Gastroesophageal sphincter (tissue), 4 donors: ENCODE measurements at regions not wholly inside any gene's neighbourhood (a gene's known extent, or its start where the extent isn't known, plus 50 kb on each side); places are given as distances from the start of the nearest gene placed in this dataset.

Experiments used
- ATAC-seq: fragments of 150-250 bp; one replicate; pipeline ENCODE4 v1.9.1; 2016; ENCODE audit warnings: mild to moderate bottlenecking, moderate library complexity
- H3K27ac ChIP-seq, 4 donors: fragments of 200-600 bp; sonication (generic) in 3 of 4; 1 replicate in 3 of 4; 2 replicates in 1 of 4; pipeline ENCODE4 v1.5.1; 2016 to 2019
- H3K27me3 ChIP-seq: fragments of 200-600 bp; sonication (generic); one replicate; pipeline ENCODE4 v1.5.1; 2019
- H3K36me3 ChIP-seq, 2 donors: fragments of 200-600 bp; sonication (generic); one replicate each; pipeline ENCODE4 v1.5.1; 2019; ENCODE audit warnings: control low read depth in 1 of 2
- H3K4me1 ChIP-seq, 3 donors: fragments of 200-600 bp; sonication (generic); 1 replicate in 2 of 3; 2 replicates in 1 of 3; pipeline ENCODE4 v1.5.1; 2016 to 2019; ENCODE audit warnings: control low read depth in 2 of 3
- H3K4me3 ChIP-seq, 2 donors: fragments of 200-600 bp; sonication (generic); one replicate each; pipeline ENCODE4 v1.5.1; 2019; ENCODE audit warnings: mild to moderate bottlenecking in 1 of 2, moderate library complexity in 1 of 2
- H3K9me3 ChIP-seq, 3 donors: fragments of 200-600 bp; sonication (generic); one replicate each; pipeline ENCODE4 v1.5.1; 2017 to 2019; ENCODE audit warnings: control low read depth in 2 of 3
- CTCF ChIP-seq, 4 experiments: fragments of 200-600 bp in 2 of 4; fragments of 450-650 bp in 2 of 4; sonication (generic) in 1 of 4; IDR thresholded peaks; one replicate each; pipeline ENCODE4 v1.5.1; 2017 to 2019; ENCODE audit warnings: antibody characterized with exemption in 4 of 4, mild to moderate bottlenecking in 2 of 4, moderate library complexity in 2 of 4
- EP300 ChIP-seq: sonication (generic); formaldehyde crosslinking; IDR thresholded peaks from one replicate; pipeline ENCODE4 v1.6.1; 2017; ENCODE audit warnings: antibody characterized with exemption, mild to moderate bottlenecking
- POLR2A ChIP-seq, 2 donors: fragments of 450-650 bp; IDR thresholded peaks; one replicate each; pipeline ENCODE4 v1.6.1; 2017; ENCODE audit warnings: antibody characterized with exemption in 2 of 2, mild to moderate bottlenecking in 2 of 2, moderate library complexity in 1 of 2
- POLR2AphosphoS5 ChIP-seq: sonication (generic); formaldehyde crosslinking; IDR thresholded peaks from one replicate; pipeline ENCODE4 v1.6.1; 2017; ENCODE audit warnings: antibody characterized with exemption
- WGBS, 2 donors: methylation state at CpG; one replicate each; pipeline ENCODE4 v1.1.5; 2018; ENCODE audit warnings: low coverage in 1 of 2; 5-methylcytosine and 5-hydroxymethylcytosine counted together

DNA sequence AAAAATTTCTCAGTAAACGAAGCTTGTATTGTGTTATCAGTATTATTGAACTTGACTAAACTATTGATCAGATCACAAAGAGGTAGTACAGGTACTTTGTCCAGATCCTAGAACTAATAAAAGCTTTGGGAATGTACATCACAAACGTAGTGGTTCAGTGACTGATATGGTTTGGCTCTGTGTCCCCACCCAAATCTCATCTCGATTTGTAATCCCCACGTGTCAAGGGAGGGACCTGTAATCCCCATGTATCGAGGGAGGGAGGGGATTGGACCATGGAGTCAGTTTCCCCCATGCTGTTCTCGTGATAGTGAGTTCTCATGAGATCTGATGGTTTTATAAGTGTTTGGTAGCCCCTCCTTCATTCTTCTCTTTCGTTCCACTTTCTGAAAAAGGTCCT lies 100.9 kb downstream of the ARRDC3 start:
- no peak for ATAC-seq
- Histone ChIP-seq H3K4me1 (peaks cover 0 to 36% (median 4%) of the 10 kb centered on the region in 3 donors), H3K27me3 (no peaks in the 10 kb centered on the region), H3K27ac (no peak overlapping the region), H3K9me3 (no peaks in the 10 kb centered on the region), H3K4me3 (no peak overlapping the region), H3K36me3 (no peaks in the 10 kb centered on the region)
- no peak for TF ChIP-seq POLR2A (IDR thresholded peaks at IDR 0.05)
- WGBS, 2 donors = 94 to 95% methylated on average over 2 to 7 of the region's 7 CpGs

DNA sequence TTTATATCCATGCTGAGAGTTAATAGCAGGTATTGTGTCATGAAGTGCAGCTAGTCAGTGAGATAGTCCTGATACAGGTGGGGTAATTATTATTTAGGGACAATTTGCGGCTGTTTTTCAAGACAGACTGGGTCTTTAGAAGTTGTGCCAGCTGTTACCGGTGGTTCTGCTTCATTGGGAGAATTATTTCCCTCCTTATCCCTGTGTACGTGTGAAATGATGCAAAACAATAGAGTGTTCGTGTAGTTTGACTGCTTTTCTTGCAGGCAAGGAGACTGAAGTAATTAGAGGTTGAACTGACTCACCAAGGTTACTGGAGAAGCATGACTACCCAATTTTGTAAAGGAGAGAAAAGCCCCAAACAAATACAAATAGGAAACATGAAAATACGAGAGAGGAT lies 101.7 kb downstream of the ARRDC3 start:
- TF ChIP-seq POLR2A (IDR thresholded peaks at IDR 0.05) = no peak
- no peak for TF ChIP-seq POLR2AphosphoS5
- no peak for TF ChIP-seq CTCF (IDR thresholded peaks at IDR 0.05)
- no peak for TF ChIP-seq EP300
- H3K4me3 ChIP-seq = no peak overlapping the region
- H3K27ac ChIP-seq = peak overlapping the region; percentile 80 to 95 (median 92)
- H3K9me3 ChIP-seq = no peaks in the 10 kb centered on the region
- no peaks in the 10 kb centered on the region for H3K36me3 ChIP-seq
- H3K4me1 ChIP-seq = peaks cover 0 to 39% (median 4%) of the 10 kb centered on the region in 3 donors
- H3K27me3 ChIP-seq = no peaks in the 10 kb centered on the region
- WGBS, 2 donors = 34 to 61% methylated on average over 4 to 5 of the region's 5 CpGs
- no peak for ATAC-seq

GRCh38 chr5:91280362-91281269 lies 102.5 kb downstream of the ARRDC3 start:
- Histone ChIP-seq H3K27ac (peak overlapping the region; percentile 80 to 95 (median 92)), H3K27me3 (no peaks in the 10 kb centered on the region), H3K9me3 (no peaks in the 10 kb centered on the region), H3K4me3 (peak overlapping the region; percentile 57 to 61), H3K4me1 (peaks cover 0 to 39% (median 4%) of the 10 kb centered on the region in 3 donors), H3K36me3 (no peaks in the 10 kb centered on the region)
- TF ChIP-seq POLR2AphosphoS5 (peak; percentile 96), CTCF (IDR thresholded peaks at IDR 0.05) (peak in 3 of 4 experiments; percentile 11 to 16 (median 13)), POLR2A (IDR thresholded peaks at IDR 0.05) (peak; percentile 49 to 50), EP300 (no peak)
- WGBS, 2 donors = 0 to 1% methylated on average over 13 to 14 of the region's 50 CpGs
- ATAC-seq = peak; percentile 98

DNA sequence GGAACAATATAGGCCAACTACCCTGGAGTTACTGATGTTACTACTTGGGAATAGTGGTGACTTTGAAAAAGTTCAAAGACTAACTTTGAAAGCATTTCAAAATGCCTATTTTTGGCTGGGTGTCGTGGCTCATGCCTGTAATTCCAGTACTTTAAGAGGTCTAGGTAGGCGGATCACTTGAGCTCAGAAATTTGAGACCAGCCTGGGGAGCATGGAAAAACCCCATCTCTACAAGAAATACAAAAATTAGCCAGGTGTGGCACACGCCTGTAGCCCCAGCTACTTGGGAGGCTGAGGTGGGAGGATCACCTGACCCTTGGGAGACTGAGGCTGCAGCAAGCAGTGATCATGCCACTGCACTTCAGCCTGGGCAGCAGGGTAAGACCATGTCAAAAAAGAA lies 105.3 kb downstream of the ARRDC3 start:
- H3K4me1 ChIP-seq = peaks cover 0 to 26% (median 4%) of the 10 kb centered on the region in 3 donors
- 80 to 83% methylated on average over 2 to 3 of the region's 3 CpGs for WGBS, 2 donors
- no peak overlapping the region for H3K4me3 ChIP-seq

More for the DNA sequence above, 105.3 kb downstream of the ARRDC3 start:
- Histone ChIP-seq H3K9me3 (no peaks in the 10 kb centered on the region), H3K27me3 (no peaks in the 10 kb centered on the region), H3K36me3 (no peaks in the 10 kb centered on the region), H3K27ac (no peak overlapping the region)
- ATAC-seq = no peak
- TF ChIP-seq CTCF (IDR thresholded peaks at IDR 0.05) (no peak), POLR2A (IDR thresholded peaks at IDR 0.05) (no peak), POLR2AphosphoS5 (no peak), EP300 (no peak)
